Tibial nerve (tissue), 4 donors: ENCODE measurements at regions not wholly inside any gene's neighbourhood (a gene's known extent, or its start where the extent isn't known, plus 50 kb on each side); places are given as distances from the start of the nearest gene placed in this dataset.

Experiments used
- DNase-seq, 2 donors: peaks; one replicate each; pipeline ENCODE4 v3.0.0-alpha.2; 2019; ENCODE audit warnings: low spot score in 2 of 2
- H3K27ac ChIP-seq, 4 donors: fragments of 200-600 bp; sonication (generic) in 3 of 4; one replicate each; pipeline ENCODE4 v1.5.1; 2017 to 2019; ENCODE audit warnings: mild to moderate bottlenecking in 1 of 4
- H3K27me3 ChIP-seq, 2 donors: fragments of 200-600 bp; sonication (generic) in 1 of 2; one replicate each; pipeline versions ENCODE4 v1.5.1 to v1.6.0; 2017 to 2019
- H3K36me3 ChIP-seq, 3 donors: fragments of 200-600 bp; sonication (generic); one replicate each; pipeline ENCODE4 v1.5.1; 2018 to 2019
- H3K4me1 ChIP-seq, 4 donors: fragments of 200-600 bp; sonication (generic) in 3 of 4; one replicate each; pipeline ENCODE4 v1.5.1; 2017 to 2019
- H3K4me3 ChIP-seq, 4 donors: fragments of 200-600 bp; sonication (generic) in 3 of 4; one replicate each; pipeline ENCODE4 v1.5.1; 2017 to 2019; ENCODE audit warnings: mild to moderate bottlenecking in 1 of 4, moderate library complexity in 1 of 4
- H3K9me3 ChIP-seq, 4 donors: fragments of 200-600 bp; sonication (generic) in 3 of 4; one replicate each; pipeline ENCODE4 v1.5.1; 2017 to 2019
- EP300 ChIP-seq, 2 donors: sonication (generic); formaldehyde crosslinking; IDR thresholded peaks; one replicate each; pipeline ENCODE4 v1.6.1; 2017; ENCODE audit warnings: antibody characterized with exemption in 2 of 2, mild to moderate bottlenecking in 1 of 2
- POLR2A ChIP-seq, 2 donors: fragments of 450-650 bp; IDR thresholded peaks; one replicate each; pipeline ENCODE4 v1.6.1; 2017; ENCODE audit warnings: antibody characterized with exemption in 2 of 2, mild to moderate bottlenecking in 2 of 2, moderate library complexity in 2 of 2
- WGBS, 2 donors: methylation state at CpG; one replicate each; pipeline ENCODE4 v1.1.5; 2018; 5-methylcytosine and 5-hydroxymethylcytosine counted together
- TF ChIP-seq, protein P1 (sequence below), 5 experiments: fragments of 200-600 bp in 3 of 5; fragments of 450-650 bp in 2 of 5; sonication (generic) in 3 of 5; IDR thresholded peaks; one replicate each; pipeline ENCODE4 v1.5.1; 2016 to 2019; ENCODE audit warnings: antibody characterized with exemption in 5 of 5, mild to moderate bottlenecking in 3 of 5, moderate library complexity in 2 of 5

DNA sequence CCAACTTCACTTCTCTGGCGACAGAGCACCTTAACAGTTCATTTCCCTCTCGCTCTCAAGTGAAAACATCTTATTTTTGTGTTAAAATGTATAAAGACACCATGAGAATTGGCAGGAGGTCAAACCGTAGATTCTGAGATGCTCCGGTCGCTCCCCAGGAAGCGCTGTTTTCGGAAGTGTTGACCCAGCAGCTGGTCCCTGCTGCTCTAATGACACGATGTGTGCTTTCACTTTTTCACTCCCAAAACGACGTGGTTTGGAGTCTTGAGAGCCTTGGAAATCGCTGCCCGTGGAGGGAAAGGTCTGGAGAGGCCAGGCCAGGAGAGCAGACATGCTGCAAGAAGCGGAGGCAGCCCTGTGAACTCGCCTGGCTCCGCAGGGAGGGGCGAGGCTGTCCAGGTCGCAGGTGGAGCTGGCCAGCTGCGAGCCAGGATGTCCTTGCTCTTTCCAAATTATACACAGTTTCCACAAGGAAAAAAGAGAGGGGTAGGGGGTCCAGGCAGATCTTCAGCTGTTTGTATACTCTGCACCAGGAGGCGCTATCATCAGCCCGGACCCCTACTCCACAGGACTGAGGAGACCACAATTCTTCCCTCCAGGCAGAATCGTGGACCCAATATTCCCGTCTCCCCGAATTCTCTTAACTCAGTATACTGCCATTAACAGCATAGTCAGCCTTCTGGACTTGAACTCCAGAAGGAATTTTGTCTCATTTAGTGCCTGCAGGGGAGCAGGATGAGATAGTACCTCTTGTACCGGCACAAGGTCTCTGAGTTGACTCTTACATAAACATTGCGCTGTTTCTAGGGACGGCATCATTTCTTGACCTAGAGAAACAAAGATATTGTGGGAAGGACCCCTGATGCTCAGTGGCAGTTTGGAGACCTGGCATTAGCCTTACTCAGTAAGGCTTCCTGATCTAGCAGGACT lies 248.6 kb upstream of the ANKRD55 start:
- H3K4me1 ChIP-seq = peaks cover 0 to 35% (median 11%) of the 10 kb centered on the region in 4 donors
- DNase-seq = peak in 1 of 2 donors; percentile 38
- WGBS, 2 donors = 7 to 14% methylated on average over 26 of the region's 26 CpGs
- peak overlapping the region; percentile 33 to 87 (median 66) for H3K4me3 ChIP-seq
- peak overlapping the region; percentile 93 to 98 (median 97) for H3K27ac ChIP-seq
- TF ChIP-seq EP300 (IDR thresholded peaks at IDR 0.05) (peak in 1 of 2 donors; percentile 52), POLR2A (IDR thresholded peaks at IDR 0.05) (no peak)
- TF ChIP-seq, protein P1, sequence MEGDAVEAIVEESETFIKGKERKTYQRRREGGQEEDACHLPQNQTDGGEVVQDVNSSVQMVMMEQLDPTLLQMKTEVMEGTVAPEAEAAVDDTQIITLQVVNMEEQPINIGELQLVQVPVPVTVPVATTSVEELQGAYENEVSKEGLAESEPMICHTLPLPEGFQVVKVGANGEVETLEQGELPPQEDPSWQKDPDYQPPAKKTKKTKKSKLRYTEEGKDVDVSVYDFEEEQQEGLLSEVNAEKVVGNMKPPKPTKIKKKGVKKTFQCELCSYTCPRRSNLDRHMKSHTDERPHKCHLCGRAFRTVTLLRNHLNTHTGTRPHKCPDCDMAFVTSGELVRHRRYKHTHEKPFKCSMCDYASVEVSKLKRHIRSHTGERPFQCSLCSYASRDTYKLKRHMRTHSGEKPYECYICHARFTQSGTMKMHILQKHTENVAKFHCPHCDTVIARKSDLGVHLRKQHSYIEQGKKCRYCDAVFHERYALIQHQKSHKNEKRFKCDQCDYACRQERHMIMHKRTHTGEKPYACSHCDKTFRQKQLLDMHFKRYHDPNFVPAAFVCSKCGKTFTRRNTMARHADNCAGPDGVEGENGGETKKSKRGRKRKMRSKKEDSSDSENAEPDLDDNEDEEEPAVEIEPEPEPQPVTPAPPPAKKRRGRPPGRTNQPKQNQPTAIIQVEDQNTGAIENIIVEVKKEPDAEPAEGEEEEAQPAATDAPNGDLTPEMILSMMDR (IDR thresholded peaks at IDR 0.05) = peak in 3 of 5 experiments; percentile 13 to 27 (median 19)
- no peaks in the 10 kb centered on the region for H3K9me3 ChIP-seq
- H3K27me3 ChIP-seq = no peaks in the 10 kb centered on the region
- no peaks in the 10 kb centered on the region for H3K36me3 ChIP-seq

DNA sequence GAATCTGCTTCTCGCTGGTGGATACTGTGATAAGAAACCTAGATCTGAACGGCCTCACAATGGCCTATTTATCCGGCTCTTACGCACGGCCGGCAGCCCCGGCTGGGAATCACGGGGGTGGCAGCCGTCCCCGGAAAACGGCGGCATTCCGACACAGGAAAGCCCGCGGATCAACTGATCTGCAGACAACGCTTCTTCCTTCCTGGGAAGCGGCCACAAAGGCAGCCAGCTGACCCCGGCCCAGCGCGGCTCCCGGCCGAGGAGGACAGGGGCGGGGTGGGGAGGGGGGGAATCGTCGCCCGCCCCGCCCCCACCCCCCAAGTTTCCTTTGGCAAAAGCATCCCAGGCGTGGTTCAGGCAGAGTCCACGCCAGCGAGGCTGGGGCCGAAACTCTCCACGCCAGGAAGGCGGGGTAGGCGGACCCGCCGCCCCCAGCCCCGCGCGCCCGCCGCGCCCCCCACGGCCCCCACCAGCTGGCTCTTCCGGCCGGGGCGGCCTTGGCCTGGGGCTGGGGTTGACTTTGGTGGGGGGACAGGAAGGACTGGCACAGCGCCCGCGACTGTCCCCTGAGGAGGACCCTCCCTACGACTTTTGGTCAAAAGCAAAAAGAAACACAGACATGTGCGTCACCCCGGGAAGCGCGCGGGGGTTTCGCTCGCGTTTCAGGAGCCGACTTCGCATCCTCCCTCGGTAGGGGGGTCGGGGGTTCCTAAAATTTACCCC lies 247.7 kb upstream of the ANKRD55 start:
- Histone ChIP-seq H3K36me3 (no peaks in the 10 kb centered on the region), H3K27ac (peak overlapping the region; percentile 93 to 98 (median 97)), H3K9me3 (no peaks in the 10 kb centered on the region), H3K4me1 (peaks cover 0 to 43% (median 11%) of the 10 kb centered on the region in 4 donors), H3K27me3 (no peaks in the 10 kb centered on the region), H3K4me3 (peak overlapping the region; percentile 33 to 87 (median 66))
- WGBS, 2 donors = 0 to 2% methylated on average over 38 to 41 of the region's 62 CpGs
- peak; percentile 44 to 58 for DNase-seq
- peak; percentile 63 to 93 for TF ChIP-seq EP300 (IDR thresholded peaks at IDR 0.05)
- TF ChIP-seq POLR2A (IDR thresholded peaks at IDR 0.05) = peak; percentile 31 to 41
- TF ChIP-seq, protein P1 (IDR thresholded peaks at IDR 0.05) = no peak

DNA sequence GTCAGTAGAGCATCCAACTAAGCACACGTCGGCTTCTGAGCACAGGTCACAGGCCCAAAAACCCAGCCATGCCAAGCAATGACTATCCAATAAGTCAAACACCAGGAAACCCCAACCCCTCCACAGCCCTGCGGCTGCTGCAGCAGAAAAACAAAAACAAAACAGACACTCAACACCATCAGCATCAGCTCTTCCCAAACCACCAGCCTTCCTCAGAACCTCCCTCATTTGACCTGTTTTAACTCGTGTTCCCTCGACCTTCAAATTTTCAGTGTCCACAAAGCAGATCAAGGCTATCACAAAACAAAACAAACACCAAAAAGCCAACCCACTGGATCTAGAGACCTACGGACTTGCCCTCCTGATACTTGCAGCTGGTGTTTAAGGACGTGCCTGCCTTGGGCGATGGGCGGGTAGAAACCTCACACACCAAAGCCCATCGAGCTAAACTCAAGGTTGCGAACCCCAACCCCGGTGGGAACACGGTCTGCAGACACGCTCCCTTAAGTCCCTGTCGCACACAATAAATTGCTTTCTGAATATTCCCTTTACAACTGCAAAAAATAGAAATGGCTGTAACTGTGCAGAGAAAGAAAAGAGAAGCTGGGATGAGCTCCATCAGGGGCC lies 247.1 kb upstream of the ANKRD55 start:
- WGBS, 2 donors = 16 to 24% methylated on average over 15 of the region's 15 CpGs
- Histone ChIP-seq H3K27ac (peak overlapping the region; percentile 93 to 98 (median 97)), H3K4me1 (peaks cover 0 to 47% (median 11%) of the 10 kb centered on the region in 4 donors)

DNA sequence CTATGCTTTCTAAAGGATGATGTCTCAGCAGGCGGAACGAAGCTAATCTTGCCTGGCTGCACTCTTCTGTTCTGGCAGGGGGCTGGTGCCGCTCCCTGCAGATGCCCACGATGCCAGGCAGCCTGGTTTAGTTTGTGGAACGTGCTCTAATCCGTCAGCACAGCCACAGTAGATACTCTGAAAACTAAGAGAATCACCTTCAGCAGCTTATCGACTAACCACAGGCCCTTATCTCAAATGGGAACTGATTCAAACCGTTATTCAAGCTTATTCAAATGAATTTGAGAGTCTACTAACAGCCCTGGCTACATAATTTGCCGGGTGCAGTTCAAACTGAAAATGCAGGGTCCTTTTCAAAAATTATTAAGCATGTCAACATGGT lies 246.6 kb upstream of the ANKRD55 start:
- TF ChIP-seq, protein P1 (IDR thresholded peaks at IDR 0.05) = no peak
- TF ChIP-seq POLR2A (IDR thresholded peaks at IDR 0.05) = no peak
- no peak for TF ChIP-seq EP300 (IDR thresholded peaks at IDR 0.05)
- H3K4me1 ChIP-seq = peaks cover 0 to 47% (median 11%) of the 10 kb centered on the region in 4 donors
- H3K9me3 ChIP-seq = no peaks in the 10 kb centered on the region
- peak overlapping the region in 1 of 4 donors; percentile 57 for H3K4me3 ChIP-seq
- no peaks in the 10 kb centered on the region for H3K36me3 ChIP-seq
- 26 to 43% methylated on average over 9 of the region's 9 CpGs for WGBS, 2 donors
- H3K27me3 ChIP-seq = no peaks in the 10 kb centered on the region
- DNase-seq = no peak
- H3K27ac ChIP-seq = peak overlapping the region in 3 of 4 donors; percentile 93 to 98 (median 97)

More for the DNA sequence above, 247.1 kb upstream of the ANKRD55 start:
- Histone ChIP-seq H3K9me3 (no peaks in the 10 kb centered on the region), H3K27me3 (no peaks in the 10 kb centered on the region), H3K4me3 (peak overlapping the region; percentile 33 to 87 (median 66)), H3K36me3 (no peaks in the 10 kb centered on the region)
- TF ChIP-seq POLR2A (IDR thresholded peaks at IDR 0.05) (no peak), EP300 (IDR thresholded peaks at IDR 0.05) (no peak)
- TF ChIP-seq, protein P1 (IDR thresholded peaks at IDR 0.05) = no peak
- no peak for DNase-seq
